Panc1 (cell line): ENCODE measurements at regions not wholly inside any gene's neighbourhood (a gene's known extent, or its start where the extent isn't known, plus 50 kb on each side); places are given as distances from the start of the nearest gene placed in this dataset.

ENCODE experiments used
- ATAC-seq: fragments of 200-7000 bp; cut with Tn5 transposase; 2 replicates; pipeline ENCODE4 v1.9.1; 2020; ENCODE audit warnings: mild to moderate bottlenecking, moderate library complexity
- BruUV-seq: library from RNA; stranded (reverse); fragments of 400-500 nt; replicated peaks from 2 replicates; lab custom pipeline; 2021; lab: Mats Ljungman, UMichigan
- CTCF ChIA-PET: fragments of 300-600 bp; sonication (Branson Sonifier 250); formaldehyde crosslinking; loops from one replicate; lab custom pipeline; 2022; ENCODE audit warnings: antibody characterized with exemption; lab: Charles Lee
- POLR2A ChIA-PET: fragments of 300-600 bp; sonication (Branson Sonifier 250); formaldehyde crosslinking; loops from one replicate; lab custom pipeline; 2022; ENCODE audit warnings: antibody characterized with exemption; lab: Charles Lee
- DNase-seq: peaks from one replicate; pipeline ENCODE4 v3.0.0-alpha.2; 2010; ENCODE audit warnings: low read depth, low spot score
- H3K27ac ChIP-seq: 2 replicates; pipeline ENCODE4 v1.5.1; 2011; ENCODE audit warnings: mild to moderate bottlenecking, low read length, inconsistent platforms
- H3K27me3 ChIP-seq: fragments of 200-500 bp; sonication (Bioruptor generic); 2 replicates; pipeline ENCODE4 v1.6.0; 2014; ENCODE audit warnings: low read length, inconsistent platforms; ENCODE audit not compliant: control insufficient read depth, insufficient read depth
- H3K36me3 ChIP-seq: fragments of 200-500 bp; sonication (Bioruptor generic); 2 replicates; pipeline ENCODE4 v1.5.1; 2014; ENCODE audit warnings: inconsistent platforms, mild to moderate bottlenecking, low read length, moderate library complexity; ENCODE audit not compliant: control insufficient read depth, insufficient read depth
- H3K4me1 ChIP-seq: 2 replicates; pipeline ENCODE4 v1.5.1; 2011; ENCODE audit warnings: inconsistent platforms, mild to moderate bottlenecking, low read length, moderate library complexity; ENCODE audit not compliant: control insufficient read depth, insufficient read depth
- H3K4me3 ChIP-seq, 2 experiments: 2 replicates each; pipeline ENCODE4 v1.5.1; 2011 to 2012; ENCODE audit warnings: low read depth in 2 of 2, low read length in 2 of 2, mild to moderate bottlenecking in 2 of 2, inconsistent platforms in 1 of 2, moderate library complexity in 1 of 2
- H3K9me3 ChIP-seq: fragments of 200-500 bp; sonication (Bioruptor generic); 2 replicates; pipeline ENCODE4 v1.5.1; 2014; ENCODE audit warnings: low read depth, mild to moderate bottlenecking, inconsistent platforms, low read length, moderate library complexity; ENCODE audit not compliant: control insufficient read depth, insufficient read depth
- POLR2AphosphoS5 ChIP-seq: IDR thresholded peaks from 2 replicates; pipeline ENCODE4 v1.6.1; 2012; ENCODE audit warnings: mild to moderate bottlenecking, low read depth, low read length, moderate library complexity
- SIN3A ChIP-seq: IDR thresholded peaks from 2 replicates; pipeline ENCODE4 v1.6.1; 2012; ENCODE audit warnings: low read depth, mild to moderate bottlenecking, low read length, moderate library complexity, borderline replicate concordance; ENCODE audit not compliant: insufficient read depth
- TCF7L2 ChIP-seq: IDR thresholded peaks from 2 replicates; pipeline ENCODE4 v1.6.1; 2011; ENCODE audit warnings: mild to moderate bottlenecking, low read depth, low read length, inconsistent platforms
- in situ Hi-C: cut with HindIII; loops from 2 replicates; pipeline ENCODE4 v1.10.0; 2016; ENCODE audit warnings: low sequenced_read_pairs, low pct_unique_long_range_greater_than_20kb
- intact Hi-C: fragments of 100-400 bp; cut with micrococcal nuclease; formaldehyde crosslinking; loops from one replicate; pipeline ENCODE4 v1.10.0; 2022; ENCODE audit not compliant: unreplicated experiment
- TF ChIP-seq, protein P1 (sequence below), 2 experiments: IDR thresholded peaks; 2 replicates each; pipeline ENCODE4 v1.6.1; 2011 to 2012; ENCODE audit warnings: low read depth in 2 of 2, control low read depth in 1 of 2, low read length in 1 of 2, mild to moderate bottlenecking in 1 of 2, moderate library complexity in 1 of 2; ENCODE audit not compliant: insufficient read depth in 1 of 2
- TF ChIP-seq, protein P2 (sequence below): fragments of 450-650 bp; IDR thresholded peaks from 2 replicates; pipeline ENCODE4 v1.5.1; 2017; ENCODE audit warnings: mild to moderate bottlenecking

DNA sequence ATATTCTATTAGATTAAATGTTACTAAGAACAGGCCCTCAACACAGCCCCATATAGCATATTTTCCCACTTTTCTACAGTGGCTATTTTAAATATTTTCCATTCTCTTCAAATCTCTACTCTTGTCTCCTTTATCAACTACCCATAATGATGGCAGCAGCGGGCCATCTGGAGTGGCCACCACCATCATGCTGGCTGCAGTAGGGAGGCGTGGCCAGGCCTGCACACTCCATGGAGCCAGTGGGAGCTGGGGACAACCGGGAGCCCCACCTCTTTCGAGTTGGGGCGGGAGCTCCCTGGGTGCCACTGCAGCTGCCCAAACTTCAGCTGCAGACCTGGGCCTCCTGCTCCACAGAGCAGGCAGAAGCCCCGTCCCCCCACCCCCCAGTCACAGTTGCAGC is 98.4 kb upstream of the RANBP6 start:
- no TSS peak for BruUV-seq
- no peak overlapping the region for H3K4me3 ChIP-seq
- H3K9me3 ChIP-seq, result no peaks in the 10 kb centered on the region
- ChIA-PET CTCF (no interaction called here), POLR2A (no interaction called here)
- in situ Hi-C loops (no loop called here), intact Hi-C loops (no loop called here)
- TF ChIP-seq, protein P1, sequence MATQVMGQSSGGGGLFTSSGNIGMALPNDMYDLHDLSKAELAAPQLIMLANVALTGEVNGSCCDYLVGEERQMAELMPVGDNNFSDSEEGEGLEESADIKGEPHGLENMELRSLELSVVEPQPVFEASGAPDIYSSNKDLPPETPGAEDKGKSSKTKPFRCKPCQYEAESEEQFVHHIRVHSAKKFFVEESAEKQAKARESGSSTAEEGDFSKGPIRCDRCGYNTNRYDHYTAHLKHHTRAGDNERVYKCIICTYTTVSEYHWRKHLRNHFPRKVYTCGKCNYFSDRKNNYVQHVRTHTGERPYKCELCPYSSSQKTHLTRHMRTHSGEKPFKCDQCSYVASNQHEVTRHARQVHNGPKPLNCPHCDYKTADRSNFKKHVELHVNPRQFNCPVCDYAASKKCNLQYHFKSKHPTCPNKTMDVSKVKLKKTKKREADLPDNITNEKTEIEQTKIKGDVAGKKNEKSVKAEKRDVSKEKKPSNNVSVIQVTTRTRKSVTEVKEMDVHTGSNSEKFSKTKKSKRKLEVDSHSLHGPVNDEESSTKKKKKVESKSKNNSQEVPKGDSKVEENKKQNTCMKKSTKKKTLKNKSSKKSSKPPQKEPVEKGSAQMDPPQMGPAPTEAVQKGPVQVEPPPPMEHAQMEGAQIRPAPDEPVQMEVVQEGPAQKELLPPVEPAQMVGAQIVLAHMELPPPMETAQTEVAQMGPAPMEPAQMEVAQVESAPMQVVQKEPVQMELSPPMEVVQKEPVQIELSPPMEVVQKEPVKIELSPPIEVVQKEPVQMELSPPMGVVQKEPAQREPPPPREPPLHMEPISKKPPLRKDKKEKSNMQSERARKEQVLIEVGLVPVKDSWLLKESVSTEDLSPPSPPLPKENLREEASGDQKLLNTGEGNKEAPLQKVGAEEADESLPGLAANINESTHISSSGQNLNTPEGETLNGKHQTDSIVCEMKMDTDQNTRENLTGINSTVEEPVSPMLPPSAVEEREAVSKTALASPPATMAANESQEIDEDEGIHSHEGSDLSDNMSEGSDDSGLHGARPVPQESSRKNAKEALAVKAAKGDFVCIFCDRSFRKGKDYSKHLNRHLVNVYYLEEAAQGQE (IDR thresholded peaks at IDR 0.05; ENCODE audit: insufficient read depth in 1 of 2, low read depth in 2 of 2, low read length in 1 of 2), result no peak
- TF ChIP-seq SIN3A (no peak), POLR2AphosphoS5 (no peak), TCF7L2 (no peak)
- TF ChIP-seq, protein P2, sequence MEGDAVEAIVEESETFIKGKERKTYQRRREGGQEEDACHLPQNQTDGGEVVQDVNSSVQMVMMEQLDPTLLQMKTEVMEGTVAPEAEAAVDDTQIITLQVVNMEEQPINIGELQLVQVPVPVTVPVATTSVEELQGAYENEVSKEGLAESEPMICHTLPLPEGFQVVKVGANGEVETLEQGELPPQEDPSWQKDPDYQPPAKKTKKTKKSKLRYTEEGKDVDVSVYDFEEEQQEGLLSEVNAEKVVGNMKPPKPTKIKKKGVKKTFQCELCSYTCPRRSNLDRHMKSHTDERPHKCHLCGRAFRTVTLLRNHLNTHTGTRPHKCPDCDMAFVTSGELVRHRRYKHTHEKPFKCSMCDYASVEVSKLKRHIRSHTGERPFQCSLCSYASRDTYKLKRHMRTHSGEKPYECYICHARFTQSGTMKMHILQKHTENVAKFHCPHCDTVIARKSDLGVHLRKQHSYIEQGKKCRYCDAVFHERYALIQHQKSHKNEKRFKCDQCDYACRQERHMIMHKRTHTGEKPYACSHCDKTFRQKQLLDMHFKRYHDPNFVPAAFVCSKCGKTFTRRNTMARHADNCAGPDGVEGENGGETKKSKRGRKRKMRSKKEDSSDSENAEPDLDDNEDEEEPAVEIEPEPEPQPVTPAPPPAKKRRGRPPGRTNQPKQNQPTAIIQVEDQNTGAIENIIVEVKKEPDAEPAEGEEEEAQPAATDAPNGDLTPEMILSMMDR, result no peak
- no peaks in the 10 kb centered on the region for H3K27me3 ChIP-seq
- DNase-seq (no peak), ATAC-seq (no peak)
- H3K4me1 ChIP-seq, result no peaks in the 10 kb centered on the region
- no peaks in the 10 kb centered on the region for H3K36me3 ChIP-seq
- H3K27ac ChIP-seq, result no peak overlapping the region

DNA sequence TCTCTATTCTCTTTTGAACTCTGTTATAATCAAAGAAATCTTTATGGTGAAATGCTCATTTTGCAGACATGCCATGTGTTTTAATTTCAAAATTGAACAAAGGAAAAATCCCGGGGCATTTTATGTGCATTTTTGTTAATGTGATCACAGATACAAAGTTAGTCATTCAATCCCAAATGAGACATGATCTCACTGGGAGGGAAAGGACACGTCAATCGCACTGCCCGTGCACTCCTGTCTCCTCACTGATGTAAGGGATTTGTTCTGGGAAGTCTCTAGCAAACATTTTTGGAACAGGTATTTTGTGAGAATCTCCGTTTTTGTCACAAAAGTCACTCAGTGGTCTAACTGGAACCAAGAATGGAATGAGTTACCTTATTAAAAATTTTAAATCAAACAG is 97.9 kb upstream of the RANBP6 start:
- H3K4me3 ChIP-seq, result no peak overlapping the region
- TF ChIP-seq, protein P2, result no peak
- TF ChIP-seq, protein P1 (IDR thresholded peaks at IDR 0.05; ENCODE audit: insufficient read depth in 1 of 2, low read depth in 2 of 2, low read length in 1 of 2), result no peak
- TF ChIP-seq SIN3A (no peak), TCF7L2 (no peak), POLR2AphosphoS5 (no peak)
- no peaks in the 10 kb centered on the region for H3K36me3 ChIP-seq
- BruUV-seq, result no TSS peak
- H3K4me1 ChIP-seq, result no peaks in the 10 kb centered on the region
- no peak for DNase-seq
- CTCF ChIA-PET, result no interaction called here
- ATAC-seq, result no peak
- POLR2A ChIA-PET, result no interaction called here
- in situ Hi-C loops, result no loop called here
- no peak overlapping the region for H3K27ac ChIP-seq
- no peaks in the 10 kb centered on the region for H3K9me3 ChIP-seq
- no peaks in the 10 kb centered on the region for H3K27me3 ChIP-seq
- intact Hi-C loops, result no loop called here
